ENCODE measurements at regions not wholly inside any gene's neighbourhood (a gene's known extent, or its start where the extent isn't known, plus 50 kb on each side); places are given as distances from the start of the nearest gene placed in this dataset.

- H3K4me1 ChIP-seq (ENCODE audit: insufficient read depth, low read length) = no peaks in the 10 kb centered on the region
- peaks cover 0 to 4% (median 0%) of the 10 kb centered on the region in 5 donors for H3K9me3 Mint-ChIP-seq
- no peaks in the 10 kb centered on the region for H3K4me1 Mint-ChIP-seq
- POLR2A ChIA-PET = no interaction called here
- H3K27me3 Mint-ChIP-seq = no peaks in the 10 kb centered on the region
- CTCF ChIA-PET = no interaction called here
- H3K9me3 ChIP-seq (ENCODE audit: low read length) = no peaks in the 10 kb centered on the region
- DNase-seq = no peak
- no peak overlapping the region for H3K27ac ChIP-seq (ENCODE audit: low read depth, low read length)
- no peaks in the 10 kb centered on the region for H3K36me3 ChIP-seq (ENCODE audit: insufficient read depth, low read length)
- no peak overlapping the region for H3K4me3 Mint-ChIP-seq
- H3K27ac Mint-ChIP-seq = no peak overlapping the region
- H3K36me3 Mint-ChIP-seq = no peaks in the 10 kb centered on the region
- no peak overlapping the region for H3K4me3 ChIP-seq (ENCODE audit: low read length)
- no peaks in the 10 kb centered on the region for H3K27me3 ChIP-seq (ENCODE audit: insufficient read depth, low read length, poor library complexity, severe bottlenecking)
Measured at GRCh38 chr10:58919927-58920654, 256.4 kb upstream of the PHYHIPL start.

- ChIA-PET CTCF (no interaction called here), POLR2A (no interaction called here)
- H3K4me1 Mint-ChIP-seq = no peaks in the 10 kb centered on the region
- no peak overlapping the region for H3K4me3 Mint-ChIP-seq
- no peaks in the 10 kb centered on the region for H3K36me3 ChIP-seq (ENCODE audit: insufficient read depth, low read length)
- H3K27me3 ChIP-seq (ENCODE audit: insufficient read depth, low read length, poor library complexity, severe bottlenecking) = no peaks in the 10 kb centered on the region
- no peak for DNase-seq
- H3K4me1 ChIP-seq (ENCODE audit: insufficient read depth, low read length) = no peaks in the 10 kb centered on the region
- no peak overlapping the region for H3K4me3 ChIP-seq (ENCODE audit: low read length)
- H3K36me3 Mint-ChIP-seq = no peaks in the 10 kb centered on the region
- H3K9me3 ChIP-seq (ENCODE audit: low read length) = no peaks in the 10 kb centered on the region
- no peaks in the 10 kb centered on the region for H3K27me3 Mint-ChIP-seq
- H3K27ac ChIP-seq (ENCODE audit: low read depth, low read length) = no peak overlapping the region
- H3K27ac Mint-ChIP-seq = no peak overlapping the region
- H3K9me3 Mint-ChIP-seq = peaks cover 0 to 4% (median 0%) of the 10 kb centered on the region in 5 donors
Measured at GRCh38 chr10:58920655-58921003, 255.8 kb upstream of the PHYHIPL start.

DNA sequence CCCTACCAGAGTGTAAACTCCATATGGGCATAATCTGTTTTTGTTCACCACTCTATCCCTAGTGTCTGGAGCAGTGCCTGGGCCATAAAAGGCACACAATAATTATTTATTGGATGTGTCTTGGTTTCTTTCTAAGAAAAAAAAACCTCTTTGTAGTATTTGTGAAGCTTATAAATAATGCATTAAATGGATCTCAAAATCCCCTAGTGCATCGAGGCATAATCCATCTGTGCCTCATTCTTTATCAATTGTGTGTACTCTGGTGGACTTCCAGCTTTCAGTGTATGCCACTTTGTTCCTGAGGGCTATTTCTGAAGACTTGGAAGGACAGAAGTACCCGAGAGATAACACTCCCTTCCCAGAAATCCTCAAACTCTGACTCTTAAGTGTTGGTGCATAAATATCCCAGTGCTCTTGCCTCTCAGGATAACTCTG, 255.0 kb upstream of the PHYHIPL start:
- H3K9me3 ChIP-seq (ENCODE audit: low read length) = no peaks in the 10 kb centered on the region
- DNase-seq = no peak
- H3K36me3 ChIP-seq (ENCODE audit: insufficient read depth, low read length) = no peaks in the 10 kb centered on the region
- Mint-ChIP-seq H3K4me3 (no peak overlapping the region), H3K27ac (no peak overlapping the region), H3K4me1 (no peaks in the 10 kb centered on the region), H3K9me3 (peaks cover 0 to 4% (median 0%) of the 10 kb centered on the region in 5 donors), H3K36me3 (no peaks in the 10 kb centered on the region), H3K27me3 (no peaks in the 10 kb centered on the region)
- ChIA-PET CTCF (no interaction called here), POLR2A (no interaction called here)
- no peak overlapping the region for H3K27ac ChIP-seq (ENCODE audit: low read depth, low read length)
- H3K4me1 ChIP-seq (ENCODE audit: insufficient read depth, low read length) = no peaks in the 10 kb centered on the region
- H3K27me3 ChIP-seq (ENCODE audit: insufficient read depth, low read length, poor library complexity, severe bottlenecking) = no peaks in the 10 kb centered on the region
- no peak overlapping the region for H3K4me3 ChIP-seq (ENCODE audit: low read length)

DNA sequence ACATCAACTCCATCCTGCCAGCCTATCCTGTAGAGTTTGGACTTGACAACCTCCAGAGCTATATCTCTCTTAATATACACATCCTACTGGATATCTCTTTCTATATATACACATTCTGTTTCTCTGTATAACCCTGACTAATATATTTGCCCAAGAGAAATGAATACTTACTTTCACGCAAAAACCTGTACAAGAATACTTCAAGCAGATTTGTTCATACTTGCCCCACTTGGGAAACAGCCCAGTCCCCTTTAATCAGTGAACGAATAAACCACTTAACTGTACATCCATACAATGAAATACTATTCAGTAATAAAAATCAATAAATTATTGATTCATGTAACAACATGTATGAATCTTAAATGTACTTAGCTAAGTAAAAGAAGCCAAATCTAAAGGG, 251.1 kb upstream of the PHYHIPL start:
- no peak overlapping the region for H3K27ac ChIP-seq (ENCODE audit: low read depth, low read length)
- no peaks in the 10 kb centered on the region for H3K36me3 ChIP-seq (ENCODE audit: insufficient read depth, low read length)
- no peaks in the 10 kb centered on the region for H3K4me1 ChIP-seq (ENCODE audit: insufficient read depth, low read length)
- H3K4me3 Mint-ChIP-seq = no peak overlapping the region
- no peaks in the 10 kb centered on the region for H3K4me1 Mint-ChIP-seq
- CTCF ChIA-PET = no interaction called here
- no peaks in the 10 kb centered on the region for H3K27me3 ChIP-seq (ENCODE audit: insufficient read depth, low read length, poor library complexity, severe bottlenecking)
- H3K27me3 Mint-ChIP-seq = no peaks in the 10 kb centered on the region
- no peaks in the 10 kb centered on the region for H3K36me3 Mint-ChIP-seq
- no peaks in the 10 kb centered on the region for H3K9me3 ChIP-seq (ENCODE audit: low read length)
- no peak overlapping the region for H3K27ac Mint-ChIP-seq
- DNase-seq = no peak
- H3K4me3 ChIP-seq (ENCODE audit: low read length) = no peak overlapping the region
- H3K9me3 Mint-ChIP-seq = peaks cover 0 to 11% (median 4%) of the 10 kb centered on the region in 5 donors
- POLR2A ChIA-PET = no interaction called here

DNA sequence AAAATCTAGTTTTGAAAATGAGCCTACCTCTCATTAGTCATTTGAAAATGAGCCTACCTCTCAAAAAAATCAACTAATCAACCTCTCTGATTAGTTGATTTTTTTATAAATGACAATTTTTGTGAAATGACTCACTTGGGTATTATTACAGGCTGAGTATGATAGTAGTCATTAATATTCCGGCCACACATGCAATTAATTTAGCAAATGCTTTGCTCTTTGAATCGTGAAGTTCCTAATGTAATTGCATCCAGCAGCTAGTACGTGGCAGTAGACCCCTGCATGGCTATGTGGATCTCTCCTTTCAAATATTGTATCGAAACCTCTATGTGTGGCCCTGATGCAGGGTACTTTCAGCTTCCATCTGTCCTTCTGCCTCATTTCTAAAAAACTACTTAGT, 245.9 kb upstream of the PHYHIPL start:
- H3K27me3 ChIP-seq (ENCODE audit: insufficient read depth, low read length, poor library complexity, severe bottlenecking) = no peaks in the 10 kb centered on the region
- no peak overlapping the region for H3K4me3 Mint-ChIP-seq
- ChIA-PET POLR2A (no interaction called here), CTCF (interaction anchor here (1.0 kb wide), 1 partner anchor 29 kb away, joined by 3 read pairs; no protein-coding TSS in a partner anchor)
- H3K4me3 ChIP-seq (ENCODE audit: low read length) = no peak overlapping the region
- no peak overlapping the region for H3K27ac Mint-ChIP-seq
- H3K9me3 Mint-ChIP-seq = peaks cover 0 to 11% (median 3%) of the 10 kb centered on the region in 5 donors
- H3K27me3 Mint-ChIP-seq = no peaks in the 10 kb centered on the region
- H3K4me1 Mint-ChIP-seq = no peaks in the 10 kb centered on the region
- DNase-seq = no peak
- no peaks in the 10 kb centered on the region for H3K36me3 Mint-ChIP-seq
- H3K36me3 ChIP-seq (ENCODE audit: insufficient read depth, low read length) = no peaks in the 10 kb centered on the region
- H3K9me3 ChIP-seq (ENCODE audit: low read length) = no peaks in the 10 kb centered on the region
- no peak overlapping the region for H3K27ac ChIP-seq (ENCODE audit: low read depth, low read length)
- no peaks in the 10 kb centered on the region for H3K4me1 ChIP-seq (ENCODE audit: insufficient read depth, low read length)

DNA sequence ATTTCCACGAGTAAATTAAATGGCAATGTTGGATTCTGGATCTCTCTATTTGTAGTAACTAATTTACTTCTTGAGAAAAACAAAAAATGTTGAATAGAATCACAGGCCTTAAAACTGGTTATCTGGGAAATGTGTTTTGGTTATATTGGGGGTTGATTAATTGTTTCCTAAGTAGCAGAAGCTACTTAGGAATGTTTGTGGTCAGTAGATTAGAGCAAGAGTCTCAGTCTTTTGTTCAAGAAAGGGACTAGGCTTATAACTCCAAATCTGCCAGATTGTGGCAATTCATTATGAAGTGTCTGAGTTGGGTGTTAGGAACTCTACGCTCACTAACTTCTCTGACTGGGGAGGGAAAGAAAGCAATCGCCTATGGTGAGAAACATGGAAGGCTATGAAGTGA, 244.3 kb upstream of the PHYHIPL start:
- no peak for DNase-seq
- Mint-ChIP-seq H3K27me3 (no peaks in the 10 kb centered on the region), H3K9me3 (peaks cover 0 to 8% (median 3%) of the 10 kb centered on the region in 5 donors), H3K4me1 (no peaks in the 10 kb centered on the region), H3K36me3 (no peaks in the 10 kb centered on the region), H3K4me3 (no peak overlapping the region), H3K27ac (no peak overlapping the region)
- POLR2A ChIA-PET = no interaction called here
- CTCF ChIA-PET = no interaction called here
- no peak overlapping the region for H3K27ac ChIP-seq (ENCODE audit: low read depth, low read length)
- no peaks in the 10 kb centered on the region for H3K4me1 ChIP-seq (ENCODE audit: insufficient read depth, low read length)
- H3K9me3 ChIP-seq (ENCODE audit: low read length) = no peaks in the 10 kb centered on the region
- no peaks in the 10 kb centered on the region for H3K36me3 ChIP-seq (ENCODE audit: insufficient read depth, low read length)
- no peak overlapping the region for H3K4me3 ChIP-seq (ENCODE audit: low read length)
- H3K27me3 ChIP-seq (ENCODE audit: insufficient read depth, low read length, poor library complexity, severe bottlenecking) = no peaks in the 10 kb centered on the region

DNA sequence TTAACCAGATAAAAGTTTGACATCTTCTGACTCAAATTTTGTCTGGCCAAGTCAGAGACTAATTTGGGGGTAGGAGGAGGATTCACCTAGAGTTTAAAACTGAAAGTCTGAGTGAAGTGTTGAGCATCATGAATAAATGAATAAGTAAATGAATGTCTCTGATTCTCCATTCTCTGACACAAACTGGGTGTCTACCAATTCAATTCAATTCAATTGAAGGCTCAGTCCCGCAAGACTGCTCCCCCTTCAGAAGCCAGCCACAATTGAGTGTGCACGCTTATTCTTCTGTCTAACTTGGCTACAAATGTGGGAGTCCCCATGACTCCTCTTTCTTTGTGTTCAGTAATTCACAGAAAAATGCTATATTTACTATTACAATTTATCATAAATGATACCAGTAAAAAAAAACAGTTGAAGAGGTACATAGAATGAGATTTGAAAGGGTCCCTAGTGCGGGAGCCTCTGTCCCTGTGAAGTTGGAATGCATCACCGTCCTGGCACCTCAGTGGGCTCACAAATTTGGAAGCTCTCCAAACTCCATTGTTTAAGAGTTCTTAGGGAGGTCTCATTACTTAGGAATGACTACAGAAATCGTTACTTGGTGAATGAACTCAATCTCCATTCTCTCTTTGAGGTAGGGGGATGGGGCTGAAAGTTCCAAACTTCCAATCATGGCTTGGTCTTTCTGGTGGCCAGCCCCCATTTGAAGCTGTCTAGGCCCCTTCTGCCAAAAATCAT, 243.7 kb upstream of the PHYHIPL start:
- DNase-seq = no peak
- H3K4me1 Mint-ChIP-seq = no peaks in the 10 kb centered on the region
- no peak overlapping the region for H3K27ac Mint-ChIP-seq
- ChIA-PET CTCF (no interaction called here), POLR2A (no interaction called here)
- Histone ChIP-seq H3K36me3 (ENCODE audit: insufficient read depth, low read length) (no peaks in the 10 kb centered on the region), H3K4me3 (ENCODE audit: low read length) (no peak overlapping the region), H3K4me1 (ENCODE audit: insufficient read depth, low read length) (no peaks in the 10 kb centered on the region), H3K9me3 (ENCODE audit: low read length) (no peaks in the 10 kb centered on the region), H3K27ac (ENCODE audit: low read depth, low read length) (no peak overlapping the region), H3K27me3 (ENCODE audit: insufficient read depth, low read length, poor library complexity, severe bottlenecking) (no peaks in the 10 kb centered on the region)
- no peak overlapping the region for H3K4me3 Mint-ChIP-seq
- no peaks in the 10 kb centered on the region for H3K36me3 Mint-ChIP-seq
- no peaks in the 10 kb centered on the region for H3K27me3 Mint-ChIP-seq
- peaks cover 0 to 4% (median 3%) of the 10 kb centered on the region in 5 donors for H3K9me3 Mint-ChIP-seq

GRCh38 chr10:58936364-58936763, 240.1 kb upstream of the PHYHIPL start:
- H3K36me3 Mint-ChIP-seq = no peaks in the 10 kb centered on the region
- no peaks in the 10 kb centered on the region for H3K4me1 Mint-ChIP-seq
- Histone ChIP-seq H3K27ac (ENCODE audit: low read depth, low read length) (no peak overlapping the region), H3K36me3 (ENCODE audit: insufficient read depth, low read length) (no peaks in the 10 kb centered on the region), H3K9me3 (ENCODE audit: low read length) (no peaks in the 10 kb centered on the region), H3K4me3 (ENCODE audit: low read length) (no peak overlapping the region), H3K4me1 (ENCODE audit: insufficient read depth, low read length) (no peaks in the 10 kb centered on the region), H3K27me3 (ENCODE audit: insufficient read depth, low read length, poor library complexity, severe bottlenecking) (no peaks in the 10 kb centered on the region)
- CTCF ChIA-PET = no interaction called here
- POLR2A ChIA-PET = no interaction called here
- no peak overlapping the region for H3K4me3 Mint-ChIP-seq
- no peak for DNase-seq
- H3K9me3 Mint-ChIP-seq = peaks cover 0 to 4% (median 0%) of the 10 kb centered on the region in 5 donors
- no peak overlapping the region for H3K27ac Mint-ChIP-seq
- H3K27me3 Mint-ChIP-seq = peaks cover 0 to 3% of the 10 kb centered on the region in 2 donors

Data from CD8-positive, alpha-beta memory T cell (primary cell).